ENCODE measurements at regions not wholly inside any gene's neighbourhood (a gene's known extent, or its start where the extent isn't known, plus 50 kb on each side); places are given as distances from the start of the nearest gene placed in this dataset.
A peak's percentile ranks its signal among the peaks of the same experiment; 100 is the strongest.

GRCh38 chr9:109937861-109938453, 158.0 kb downstream of the PALM2AKAP2 start:
- ATAC-seq (ENCODE audit: insufficient read depth, low read depth): peak; percentile 70
- no peaks in the 10 kb centered on the region for H3K36me3 ChIP-seq (ENCODE audit: insufficient read depth, low read length)
- H3K27me3 ChIP-seq (ENCODE audit: insufficient read depth, low read length, poor library complexity): no peaks in the 10 kb centered on the region
- H3K9me3 ChIP-seq (ENCODE audit: insufficient read depth, low read length, severe bottlenecking): no peaks in the 10 kb centered on the region
- H3K4me3 ChIP-seq (ENCODE audit: low read depth in 1 of 2, low read length in 2 of 2): no peak overlapping the region
- H3K79me2 ChIP-seq (ENCODE audit: insufficient read depth, low read length): no peaks in the 10 kb centered on the region
- no peak overlapping the region for H3K9ac ChIP-seq (ENCODE audit: low read depth, low read length)
- H3K4me2 ChIP-seq (ENCODE audit: insufficient read depth, low read length): no peak overlapping the region
- peaks cover 6% of the 10 kb centered on the region; the same call in 1 of the 2 replicates for H3K4me1 ChIP-seq (ENCODE audit: insufficient read depth, low read length)
- H2AFZ ChIP-seq (ENCODE audit: low read depth, low read length): 0 out of 2 replicates have a peak overlapping the region, but pooled peaks have one; percentile 19
- no peaks in the 10 kb centered on the region for H4K20me1 ChIP-seq (ENCODE audit: insufficient read depth, low read length)
- DNase-seq: no peak
- no peak overlapping the region for H3K27ac ChIP-seq (ENCODE audit: low read length)
- TF ChIP-seq EZH2 (IDR thresholded peaks at IDR 0.05; ENCODE audit: borderline replicate concordance, low read depth, low read length, severe bottlenecking): no peak
- TF ChIP-seq CTCF (IDR thresholded peaks at IDR 0.05; ENCODE audit: borderline replicate concordance, extremely low read depth, low read length, poor library complexity, severe bottlenecking): no peak

- H3K4me1 ChIP-seq (ENCODE audit: insufficient read depth, low read length): peaks cover 2% of the 10 kb centered on the region; the same call in 1 of the 2 replicates
- no peak overlapping the region for H3K9ac ChIP-seq (ENCODE audit: low read depth, low read length)
- DNase-seq: no peak
- H3K4me2 ChIP-seq (ENCODE audit: insufficient read depth, low read length): no peak overlapping the region
- H3K27me3 ChIP-seq (ENCODE audit: insufficient read depth, low read length, poor library complexity): no peaks in the 10 kb centered on the region
- no peak overlapping the region for H2AFZ ChIP-seq (ENCODE audit: low read depth, low read length)
- no peak for TF ChIP-seq EZH2 (IDR thresholded peaks at IDR 0.05; ENCODE audit: borderline replicate concordance, low read depth, low read length, severe bottlenecking)
- no peak for TF ChIP-seq CTCF (IDR thresholded peaks at IDR 0.05; ENCODE audit: borderline replicate concordance, extremely low read depth, low read length, poor library complexity, severe bottlenecking)
- H3K79me2 ChIP-seq (ENCODE audit: insufficient read depth, low read length): no peaks in the 10 kb centered on the region
- ATAC-seq (ENCODE audit: insufficient read depth, low read depth): no peak
- no peaks in the 10 kb centered on the region for H4K20me1 ChIP-seq (ENCODE audit: insufficient read depth, low read length)
- no peak overlapping the region for H3K27ac ChIP-seq (ENCODE audit: low read length)
- no peak overlapping the region for H3K4me3 ChIP-seq (ENCODE audit: low read depth in 1 of 2, low read length in 2 of 2)
- H3K36me3 ChIP-seq (ENCODE audit: insufficient read depth, low read length): no peaks in the 10 kb centered on the region
- no peaks in the 10 kb centered on the region for H3K9me3 ChIP-seq (ENCODE audit: insufficient read depth, low read length, severe bottlenecking)
These were observed 159.8 kb downstream of the PALM2AKAP2 start for GRCh38 chr9:109939698-109940342.

- H2AFZ ChIP-seq (ENCODE audit: low read depth, low read length): no peak overlapping the region
- no peaks in the 10 kb centered on the region for H3K27me3 ChIP-seq (ENCODE audit: insufficient read depth, low read length, poor library complexity)
- no peaks in the 10 kb centered on the region for H3K79me2 ChIP-seq (ENCODE audit: insufficient read depth, low read length)
- DNase-seq (no peak), ATAC-seq (ENCODE audit: insufficient read depth, low read depth) (no peak)
- H3K9ac ChIP-seq (ENCODE audit: low read depth, low read length): no peak overlapping the region
- H4K20me1 ChIP-seq (ENCODE audit: insufficient read depth, low read length): no peaks in the 10 kb centered on the region
- no peaks in the 10 kb centered on the region for H3K9me3 ChIP-seq (ENCODE audit: insufficient read depth, low read length, severe bottlenecking)
- H3K4me2 ChIP-seq (ENCODE audit: insufficient read depth, low read length): no peak overlapping the region
- TF ChIP-seq CTCF (IDR thresholded peaks at IDR 0.05; ENCODE audit: borderline replicate concordance, extremely low read depth, low read length, poor library complexity, severe bottlenecking) (no peak), EZH2 (IDR thresholded peaks at IDR 0.05; ENCODE audit: borderline replicate concordance, low read depth, low read length, severe bottlenecking) (no peak)
- no peaks in the 10 kb centered on the region for H3K36me3 ChIP-seq (ENCODE audit: insufficient read depth, low read length)
- H3K4me1 ChIP-seq (ENCODE audit: insufficient read depth, low read length): no peaks in the 10 kb centered on the region
- no peak overlapping the region for H3K4me3 ChIP-seq (ENCODE audit: low read depth in 1 of 2, low read length in 2 of 2)
- H3K27ac ChIP-seq (ENCODE audit: low read length): no peak overlapping the region
These were observed 160.6 kb downstream of the PALM2AKAP2 start for GRCh38 chr9:109940561-109940960.

Data from DND-41 (cell line).